T-helper 17 cell (primary cell): ENCODE measurements at regions not wholly inside any gene's neighbourhood (a gene's known extent, or its start where the extent isn't known, plus 50 kb on each side); places are given as distances from the start of the nearest gene placed in this dataset.
"Not testable (repeated sequence)": the region's sequence is repeated elsewhere in the genome, so short reads cannot be mapped to it uniquely, and the experiment has no call there.

Experiments used
- ATAC-seq: fragments of 150-1000 bp; cut with Tn5 transposase; 2 replicates; pipeline ENCODE4 v1.10.0; 2021; ENCODE audit warnings: mild to moderate bottlenecking, moderate library complexity
- DNase-seq, 3 donors: peaks; one replicate each; pipeline versions ENCODE4 v3.0.0 to v3.0.0-alpha.2; 2020 to 2021
- H3K9me3 ChIP-seq: one replicate; pipeline ENCODE4 v1.7.0; 2013; ENCODE audit warnings: low read length, mild to moderate bottlenecking; ENCODE audit not compliant: control insufficient read depth, poor library complexity, severe bottlenecking
- H3K27ac Mint-ChIP-seq: one replicate; pipeline ENCODE4 v1.8.0; 2022; ENCODE audit warnings: mild to moderate bottlenecking, moderate library complexity, mixed read lengths
- H3K27me3 Mint-ChIP-seq: one replicate; pipeline ENCODE4 v1.8.0; 2022; ENCODE audit warnings: mixed read lengths
- H3K36me3 Mint-ChIP-seq: one replicate; pipeline ENCODE4 v1.8.0; 2022; ENCODE audit warnings: low read depth, mixed read lengths
- H3K4me1 Mint-ChIP-seq: one replicate; pipeline ENCODE4 v1.8.0; 2022; ENCODE audit warnings: mild to moderate bottlenecking, mixed read lengths
- H3K4me3 Mint-ChIP-seq: one replicate; pipeline ENCODE4 v1.8.0; 2022; ENCODE audit warnings: mild to moderate bottlenecking, moderate library complexity, mixed read lengths

- no peak for ATAC-seq
- H3K36me3 Mint-ChIP-seq: no peaks in the 10 kb centered on the region
- no peak overlapping the region for H3K27ac Mint-ChIP-seq
- DNase-seq: no peak
- H3K4me1 Mint-ChIP-seq: no peaks in the 10 kb centered on the region
- H3K27me3 Mint-ChIP-seq: no peaks in the 10 kb centered on the region
- H3K4me3 Mint-ChIP-seq: no peak overlapping the region
- H3K9me3 ChIP-seq: no peaks in the 10 kb centered on the region
These were observed 204.8 kb downstream of the TMEM161B start for GRCh38 chr5:88063813-88064212.

GRCh38 chr5:88060194-88060593 lies 208.5 kb downstream of the TMEM161B start:
- Mint-ChIP-seq H3K4me1 (no peaks in the 10 kb centered on the region), H3K27ac (no peak overlapping the region), H3K36me3 (no peaks in the 10 kb centered on the region), H3K4me3 (no peak overlapping the region), H3K27me3 (no peaks in the 10 kb centered on the region)
- DNase-seq (no peak), ATAC-seq (no peak)
- no peaks in the 10 kb centered on the region for H3K9me3 ChIP-seq

- no peaks in the 10 kb centered on the region for H3K9me3 ChIP-seq
- Mint-ChIP-seq H3K4me1 (no peaks in the 10 kb centered on the region), H3K27me3 (no peaks in the 10 kb centered on the region), H3K4me3 (no peak overlapping the region), H3K36me3 (no peaks in the 10 kb centered on the region), H3K27ac (no peak overlapping the region)
- DNase-seq (no peak), ATAC-seq (no peak)
These were observed 210.0 kb downstream of the TMEM161B start for GRCh38 chr5:88058625-88059024.

DNA sequence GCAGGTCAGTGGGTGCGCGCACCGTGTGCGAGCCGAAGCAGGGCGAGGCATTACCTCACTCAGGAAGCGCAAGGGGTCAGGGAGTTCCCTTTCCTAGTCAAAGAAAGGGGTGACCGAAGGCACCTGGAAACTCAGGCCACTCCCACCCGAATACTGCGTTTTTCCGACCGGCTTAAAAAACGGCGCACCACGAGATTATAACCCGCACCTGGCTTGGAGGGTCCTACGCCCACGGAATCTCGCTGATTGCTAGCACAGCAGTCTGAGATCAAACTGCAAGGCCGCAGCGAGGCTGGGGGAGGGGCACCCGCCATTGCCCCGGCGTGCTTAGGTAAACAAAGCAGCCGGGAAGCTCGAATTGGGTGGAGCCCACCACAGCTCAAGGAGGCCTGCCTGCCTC lies 216.2 kb downstream of the TMEM161B start:
- H3K36me3 Mint-ChIP-seq, H3K27me3 Mint-ChIP-seq, H3K4me1 Mint-ChIP-seq, ATAC-seq, H3K9me3 ChIP-seq, DNase-seq, H3K27ac Mint-ChIP-seq, H3K4me3 Mint-ChIP-seq: not testable (repeated sequence)

- no peaks in the 10 kb centered on the region for H3K4me1 Mint-ChIP-seq
- H3K4me3 Mint-ChIP-seq: no peak overlapping the region
- peaks cover 4% of the 10 kb centered on the region for H3K27me3 Mint-ChIP-seq
- DNase-seq (no peak), ATAC-seq (no peak)
- H3K27ac Mint-ChIP-seq: no peak overlapping the region
- no peaks in the 10 kb centered on the region for H3K9me3 ChIP-seq
- no peaks in the 10 kb centered on the region for H3K36me3 Mint-ChIP-seq
These were observed 217.5 kb downstream of the TMEM161B start for GRCh38 chr5:88051148-88051547.

- no peak for DNase-seq
- H3K27ac Mint-ChIP-seq: no peak overlapping the region
- H3K36me3 Mint-ChIP-seq: no peaks in the 10 kb centered on the region
These were observed 218.9 kb downstream of the TMEM161B start for GRCh38 chr5:88049737-88050136.

DNA sequence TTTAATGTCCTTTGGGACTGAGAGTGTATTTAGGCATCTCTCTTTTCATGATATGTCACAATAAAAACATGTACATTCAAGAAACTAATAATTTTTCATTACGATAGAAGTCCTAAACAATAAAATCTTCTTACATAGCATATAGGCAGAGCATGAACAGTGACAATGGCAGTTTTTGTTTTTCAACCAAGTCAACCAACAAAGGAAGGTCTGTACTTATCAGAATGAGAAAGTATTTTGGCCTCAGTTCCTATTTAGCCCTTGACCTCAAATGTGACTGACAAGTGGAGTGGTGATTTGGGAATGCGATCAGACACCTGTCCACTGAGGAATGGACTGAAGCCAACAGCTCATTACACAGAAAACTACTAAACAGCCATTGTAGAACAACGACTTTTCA lies 219.5 kb downstream of the TMEM161B start:
- H3K4me3 Mint-ChIP-seq: no peak overlapping the region

More at GRCh38 chr5:88049737-88050136, 218.9 kb downstream of the TMEM161B start:
- H3K4me3 Mint-ChIP-seq: no peak overlapping the region
- no peak for ATAC-seq
- peaks cover 4% of the 10 kb centered on the region for H3K27me3 Mint-ChIP-seq
- no peaks in the 10 kb centered on the region for H3K9me3 ChIP-seq
- H3K4me1 Mint-ChIP-seq: no peaks in the 10 kb centered on the region

GRCh38 chr5:88045931-88046461 lies 222.6 kb downstream of the TMEM161B start:
- H3K4me1 Mint-ChIP-seq: no peaks in the 10 kb centered on the region
- no peak overlapping the region for H3K4me3 Mint-ChIP-seq
- DNase-seq (no peak), ATAC-seq (no peak)
- H3K27ac Mint-ChIP-seq: no peak overlapping the region
- H3K9me3 ChIP-seq: no peaks in the 10 kb centered on the region
- no peaks in the 10 kb centered on the region for H3K36me3 Mint-ChIP-seq
- peaks cover 4% of the 10 kb centered on the region for H3K27me3 Mint-ChIP-seq

More for the DNA sequence above, 219.5 kb downstream of the TMEM161B start:
- DNase-seq: no peak
- H3K27ac Mint-ChIP-seq: no peak overlapping the region
- H3K27me3 Mint-ChIP-seq: peaks cover 4% of the 10 kb centered on the region
- H3K4me1 Mint-ChIP-seq: no peaks in the 10 kb centered on the region
- no peaks in the 10 kb centered on the region for H3K9me3 ChIP-seq
- no peak for ATAC-seq
- no peaks in the 10 kb centered on the region for H3K36me3 Mint-ChIP-seq

- Mint-ChIP-seq H3K4me1 (no peaks in the 10 kb centered on the region), H3K27ac (no peak overlapping the region), H3K4me3 (no peak overlapping the region), H3K36me3 (no peaks in the 10 kb centered on the region), H3K27me3 (peaks cover 4% of the 10 kb centered on the region)
- ATAC-seq (no peak), DNase-seq (no peak)
- no peaks in the 10 kb centered on the region for H3K9me3 ChIP-seq
These were observed 223.5 kb downstream of the TMEM161B start for GRCh38 chr5:88045165-88045564.

DNA sequence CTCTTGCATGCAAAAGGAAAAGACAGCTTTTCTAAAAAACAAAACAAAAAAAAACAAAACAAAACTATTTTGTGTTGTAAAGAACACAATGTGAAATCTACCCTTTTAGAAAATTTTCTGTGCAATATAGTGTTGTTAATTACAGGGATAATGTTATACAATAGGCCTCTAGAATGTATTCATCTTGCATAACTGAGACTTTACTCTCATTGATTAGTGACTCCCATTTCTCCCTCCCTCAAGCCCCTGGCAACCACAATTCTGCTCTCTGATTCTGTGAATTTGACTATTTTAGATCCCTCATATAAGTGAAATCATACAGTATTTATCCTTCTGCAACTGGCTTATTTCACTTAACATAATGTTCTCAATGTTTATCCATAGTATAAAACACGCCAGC lies 234.1 kb downstream of the TMEM161B start:
- Mint-ChIP-seq H3K4me1 (no peaks in the 10 kb centered on the region), H3K4me3 (no peak overlapping the region), H3K36me3 (no peaks in the 10 kb centered on the region), H3K27me3 (no peaks in the 10 kb centered on the region), H3K27ac (no peak overlapping the region)
- ATAC-seq (no peak), DNase-seq (no peak)
- no peaks in the 10 kb centered on the region for H3K9me3 ChIP-seq

- Mint-ChIP-seq H3K27me3 (no peaks in the 10 kb centered on the region), H3K4me1 (no peaks in the 10 kb centered on the region), H3K36me3 (no peaks in the 10 kb centered on the region), H3K27ac (no peak overlapping the region), H3K4me3 (no peak overlapping the region)
- ATAC-seq (no peak), DNase-seq (no peak)
- no peaks in the 10 kb centered on the region for H3K9me3 ChIP-seq
These were observed 235.5 kb downstream of the TMEM161B start for GRCh38 chr5:88033191-88033590.

DNA sequence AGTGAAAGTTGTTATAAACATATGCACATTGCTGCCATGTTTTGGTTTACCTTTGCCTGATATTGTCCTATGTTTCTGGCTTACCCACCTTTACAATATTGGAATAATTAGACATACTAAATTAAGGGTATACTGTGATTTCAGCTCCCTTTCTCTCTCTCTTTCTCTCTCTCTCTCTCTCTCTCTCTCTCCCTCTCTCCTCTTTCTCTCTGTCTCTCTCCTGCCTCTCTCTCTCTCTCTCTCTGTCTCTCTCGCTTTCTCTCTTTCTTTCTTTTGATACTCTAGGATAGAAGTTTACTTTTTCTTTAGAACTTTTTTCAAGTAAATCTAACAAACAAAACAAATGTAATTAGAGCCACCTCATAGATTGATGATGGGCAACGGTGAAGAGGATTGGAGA lies 239.6 kb downstream of the TMEM161B start:
- no peak for ATAC-seq
- H3K9me3 ChIP-seq: no peaks in the 10 kb centered on the region
- DNase-seq: no peak
- no peaks in the 10 kb centered on the region for H3K36me3 Mint-ChIP-seq
- H3K27ac Mint-ChIP-seq: no peak overlapping the region
- no peaks in the 10 kb centered on the region for H3K4me1 Mint-ChIP-seq
- H3K4me3 Mint-ChIP-seq: no peak overlapping the region
- H3K27me3 Mint-ChIP-seq: no peaks in the 10 kb centered on the region

GRCh38 chr5:88021141-88021540 lies 247.5 kb downstream of the TMEM161B start:
- Mint-ChIP-seq H3K27me3 (peaks cover 13% of the 10 kb centered on the region), H3K27ac (no peak overlapping the region), H3K36me3 (no peaks in the 10 kb centered on the region), H3K4me1 (no peaks in the 10 kb centered on the region), H3K4me3 (peak overlapping the region; percentile 12)
- ATAC-seq (no peak), DNase-seq (no peak)
- H3K9me3 ChIP-seq: no peaks in the 10 kb centered on the region

GRCh38 chr5:88014984-88015383 lies 253.7 kb downstream of the TMEM161B start:
- H3K4me3 Mint-ChIP-seq, H3K27ac Mint-ChIP-seq, H3K36me3 Mint-ChIP-seq, H3K9me3 ChIP-seq, H3K4me1 Mint-ChIP-seq, H3K27me3 Mint-ChIP-seq, ATAC-seq, DNase-seq: not testable (repeated sequence)
